HG03571 (cell line): ENCODE measurements at regions not wholly inside any gene's neighbourhood (a gene's known extent, or its start where the extent isn't known, plus 50 kb on each side); places are given as distances from the start of the nearest gene placed in this dataset.

Source experiments
- ATAC-seq: cut with Tn5 transposase; IDR thresholded peaks from one replicate; pipeline ENCODE4 v1.9.1; 2021; ENCODE audit not compliant: unreplicated experiment

DNA sequence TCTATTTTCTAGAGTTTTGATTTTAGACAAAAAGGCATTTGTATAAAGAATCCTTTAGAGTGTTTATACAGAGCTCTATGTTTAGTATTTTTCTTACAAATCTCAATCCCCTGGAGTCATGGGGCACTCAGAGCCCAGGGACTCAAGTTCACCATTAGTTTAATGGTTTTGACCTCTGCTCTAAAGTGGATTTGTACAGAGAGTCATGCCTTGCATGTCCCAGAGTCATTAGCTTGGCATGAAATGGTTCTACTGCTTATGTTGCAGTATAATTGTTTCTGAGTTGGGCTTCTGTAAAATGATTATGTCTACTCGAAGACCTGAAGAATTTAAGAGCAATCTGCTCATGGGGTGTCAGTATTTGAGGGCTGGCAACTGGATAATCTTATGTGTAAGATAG lies 406.2 kb downstream of the DLEU7 start:
- ATAC-seq: no peak

GRCh38 chr13:50438351-50438750 lies 405.1 kb downstream of the DLEU7 start:
- ATAC-seq: no peak

DNA sequence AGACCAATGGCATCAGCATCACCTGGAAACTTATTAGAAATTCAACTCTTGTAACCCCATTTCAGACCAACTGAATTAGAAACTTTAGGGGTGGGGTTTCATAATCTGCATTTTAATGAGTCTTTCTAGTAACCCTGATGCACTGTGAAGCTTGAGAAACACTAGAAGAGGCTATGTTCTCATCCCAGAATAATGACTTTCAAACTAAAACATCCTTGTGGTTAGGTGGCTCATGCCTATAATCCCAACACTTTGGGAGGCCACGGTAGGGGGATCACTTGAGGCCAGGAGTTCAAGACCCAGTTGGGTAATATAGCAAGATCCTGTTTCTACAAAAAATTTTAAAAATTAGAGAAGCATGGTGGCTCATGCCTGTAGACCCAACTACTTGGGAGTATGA lies 402.4 kb downstream of the DLEU7 start:
- ATAC-seq: no peak

DNA sequence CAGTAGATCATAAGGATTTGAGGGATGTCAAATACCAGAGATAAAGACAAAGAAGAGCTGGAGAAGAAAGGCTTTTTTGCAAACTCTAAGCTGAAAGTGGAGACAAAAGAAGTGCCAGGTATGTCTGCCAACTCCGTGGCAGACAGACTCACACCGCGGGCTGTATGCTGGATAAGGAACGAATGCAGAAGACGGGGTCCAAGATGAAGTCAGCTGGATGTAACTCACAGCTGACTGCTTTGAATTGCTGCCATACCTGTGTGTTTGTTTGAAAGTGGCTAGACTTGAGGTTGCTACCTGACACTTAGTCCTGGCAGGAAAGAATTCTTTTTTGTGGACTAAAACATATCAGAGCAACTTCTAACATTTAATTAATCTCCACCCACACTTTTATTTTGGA lies 398.8 kb downstream of the DLEU7 start:
- no peak for ATAC-seq

DNA sequence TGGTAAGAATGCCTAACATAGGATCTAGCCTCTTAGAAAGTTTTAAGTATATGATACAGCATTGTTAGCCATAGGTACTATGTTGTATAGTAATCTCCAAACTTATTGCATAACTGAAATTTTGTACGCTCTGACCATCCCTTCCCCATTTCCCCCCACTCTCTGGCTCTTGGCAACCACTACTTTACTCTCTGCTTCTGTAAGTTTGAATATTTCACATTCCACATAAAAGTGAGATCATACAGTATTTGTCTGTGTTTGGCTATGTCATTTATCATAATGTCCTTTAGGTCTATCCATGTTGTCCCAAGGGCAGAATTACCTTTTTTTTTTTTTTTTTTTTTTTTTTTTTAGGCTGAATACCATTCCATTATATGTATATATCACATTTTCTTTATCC lies 396.9 kb downstream of the DLEU7 start:
- no peak for ATAC-seq

DNA sequence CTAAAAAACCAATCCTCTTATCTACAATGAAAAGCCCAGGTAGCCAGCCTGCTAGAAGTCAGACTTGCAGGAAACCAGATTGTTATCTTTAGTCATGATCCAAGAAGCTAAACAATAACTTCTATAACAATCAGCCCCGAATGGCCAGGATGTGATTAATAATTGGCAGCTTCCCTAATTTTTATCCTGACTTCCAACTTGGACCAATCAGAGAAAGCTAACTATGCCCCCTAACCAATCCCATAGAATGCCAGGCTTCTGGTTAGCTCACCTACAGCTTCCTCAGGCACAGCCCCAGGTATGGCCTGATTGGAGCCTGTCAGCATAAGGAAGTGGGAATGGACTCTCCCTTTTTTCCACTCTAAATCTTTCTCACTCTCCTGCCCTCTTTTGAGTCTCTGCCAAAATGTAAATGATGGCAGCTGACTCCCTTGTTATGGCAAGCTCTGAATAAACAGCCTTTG lies 394.9 kb downstream of the DLEU7 start:
- no peak for ATAC-seq

- no peak for ATAC-seq
Observed at GRCh38 chr13:50449465-50449864, 394.0 kb downstream of the DLEU7 start.

DNA sequence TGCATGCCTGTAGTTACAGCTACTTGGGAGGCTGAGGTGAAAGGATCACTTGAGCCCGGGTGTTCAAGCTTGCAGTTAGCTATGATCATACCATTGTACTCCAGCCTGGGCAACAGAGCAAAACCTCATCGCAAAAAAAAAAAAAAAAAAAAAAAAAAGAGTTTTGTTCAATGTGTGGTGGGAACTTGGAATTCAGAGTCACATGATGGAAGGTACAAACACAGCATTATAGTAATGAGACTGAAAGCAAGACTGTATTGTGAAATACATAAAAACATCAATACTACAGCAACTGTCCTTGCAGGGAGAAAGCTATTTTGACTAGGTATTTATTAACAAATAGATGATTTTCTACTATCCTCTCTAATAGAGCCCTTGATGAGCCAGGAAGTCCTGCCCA lies 393.2 kb downstream of the DLEU7 start:
- no peak for ATAC-seq

DNA sequence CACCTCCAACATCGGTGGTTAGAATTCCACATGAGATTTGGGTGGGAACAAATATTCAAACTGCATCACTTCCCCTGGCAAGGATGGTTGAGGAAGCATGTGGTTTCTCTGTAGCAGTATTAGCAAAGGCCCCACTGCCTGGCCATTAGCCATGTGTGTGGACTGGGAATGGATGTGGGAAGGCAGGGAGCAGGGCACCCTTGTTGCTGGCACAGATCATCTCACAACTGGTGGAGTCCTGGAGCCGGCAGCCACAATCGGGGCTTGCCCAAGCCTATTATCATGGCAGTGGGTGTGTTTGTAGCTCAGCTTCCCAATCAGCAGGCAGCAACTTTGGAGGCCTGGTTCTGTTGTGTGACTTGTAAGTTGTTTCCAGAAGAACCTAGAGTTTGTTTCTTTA lies 391.9 kb downstream of the DLEU7 start:
- ATAC-seq: no peak

DNA sequence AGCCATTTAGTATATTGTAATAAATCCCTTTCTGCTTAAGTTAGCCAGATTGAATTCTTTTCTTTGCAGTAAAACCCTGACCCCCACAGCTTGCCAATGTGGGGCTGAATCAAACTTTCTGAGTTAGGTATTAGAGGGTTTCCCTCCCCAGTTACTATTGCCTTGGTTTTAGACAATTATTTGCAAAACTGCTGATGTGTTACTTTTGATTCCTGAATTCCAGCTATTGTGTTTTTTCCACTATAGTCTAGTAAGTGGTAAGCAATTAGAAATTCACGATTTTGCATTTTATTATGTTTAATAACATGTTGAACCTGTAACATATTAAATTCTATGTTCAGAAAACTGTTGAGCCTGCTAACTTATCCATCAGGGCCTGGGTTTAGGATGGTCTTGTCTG lies 391.5 kb downstream of the DLEU7 start:
- no peak for ATAC-seq

DNA sequence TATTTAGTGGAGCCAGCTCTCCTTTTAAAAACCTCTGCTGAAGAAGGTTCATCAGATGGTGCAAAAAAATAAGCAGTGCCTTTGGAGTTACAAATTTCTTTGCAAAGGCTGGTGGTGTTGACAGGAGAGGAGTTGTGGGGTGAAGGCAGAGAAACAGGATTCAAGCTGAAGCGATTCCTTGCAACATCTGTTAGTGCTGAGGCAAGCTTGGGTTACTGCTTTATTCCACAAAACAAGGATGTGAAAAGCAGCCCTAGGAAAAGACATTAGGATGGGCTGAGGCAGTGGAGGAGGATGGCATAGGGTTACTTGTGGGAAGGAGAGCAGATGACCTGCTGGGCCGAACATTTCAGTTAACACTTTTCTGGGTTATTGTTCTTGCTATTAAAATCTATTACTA lies 390.7 kb downstream of the DLEU7 start:
- no peak for ATAC-seq

DNA sequence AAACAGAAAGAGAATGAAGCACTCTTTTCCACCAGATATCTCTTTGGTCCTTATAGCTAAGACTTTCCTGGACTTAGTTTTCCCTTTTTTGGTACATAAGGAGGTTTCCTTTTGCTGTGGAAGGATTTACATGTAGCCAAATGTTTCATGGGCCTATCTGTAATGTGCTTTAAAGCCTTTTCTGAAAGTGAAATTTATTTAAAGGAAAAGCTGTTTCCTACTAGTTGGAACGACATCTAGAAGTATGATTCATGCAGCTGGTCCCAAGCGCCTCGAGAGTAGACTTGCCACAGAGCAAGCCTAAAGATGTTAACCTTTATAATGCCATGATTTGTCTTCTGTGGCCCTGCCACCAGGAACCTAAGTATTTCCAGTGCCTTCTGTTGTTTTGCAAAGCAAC lies 390.3 kb downstream of the DLEU7 start:
- ATAC-seq: no peak

DNA sequence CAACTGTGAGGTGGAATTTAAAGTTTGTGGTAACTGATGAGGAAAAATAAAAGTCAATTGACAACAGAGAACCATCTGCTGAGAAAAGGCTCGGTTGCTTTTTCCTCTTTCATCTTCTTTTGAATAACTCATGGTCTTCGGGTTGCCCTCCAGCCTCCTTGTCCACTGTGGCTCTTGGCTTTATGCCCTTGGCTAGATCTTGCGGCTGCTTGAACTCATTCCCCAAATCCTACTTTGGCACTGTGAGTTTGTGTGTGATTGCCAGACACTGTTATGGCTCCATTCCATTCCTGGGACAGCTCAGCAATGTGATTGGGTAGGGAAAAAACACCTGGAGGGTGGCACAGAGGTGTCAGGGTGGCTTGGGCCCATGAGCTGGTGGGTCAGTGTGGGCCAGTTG lies 387.4 kb downstream of the DLEU7 start:
- no peak for ATAC-seq

DNA sequence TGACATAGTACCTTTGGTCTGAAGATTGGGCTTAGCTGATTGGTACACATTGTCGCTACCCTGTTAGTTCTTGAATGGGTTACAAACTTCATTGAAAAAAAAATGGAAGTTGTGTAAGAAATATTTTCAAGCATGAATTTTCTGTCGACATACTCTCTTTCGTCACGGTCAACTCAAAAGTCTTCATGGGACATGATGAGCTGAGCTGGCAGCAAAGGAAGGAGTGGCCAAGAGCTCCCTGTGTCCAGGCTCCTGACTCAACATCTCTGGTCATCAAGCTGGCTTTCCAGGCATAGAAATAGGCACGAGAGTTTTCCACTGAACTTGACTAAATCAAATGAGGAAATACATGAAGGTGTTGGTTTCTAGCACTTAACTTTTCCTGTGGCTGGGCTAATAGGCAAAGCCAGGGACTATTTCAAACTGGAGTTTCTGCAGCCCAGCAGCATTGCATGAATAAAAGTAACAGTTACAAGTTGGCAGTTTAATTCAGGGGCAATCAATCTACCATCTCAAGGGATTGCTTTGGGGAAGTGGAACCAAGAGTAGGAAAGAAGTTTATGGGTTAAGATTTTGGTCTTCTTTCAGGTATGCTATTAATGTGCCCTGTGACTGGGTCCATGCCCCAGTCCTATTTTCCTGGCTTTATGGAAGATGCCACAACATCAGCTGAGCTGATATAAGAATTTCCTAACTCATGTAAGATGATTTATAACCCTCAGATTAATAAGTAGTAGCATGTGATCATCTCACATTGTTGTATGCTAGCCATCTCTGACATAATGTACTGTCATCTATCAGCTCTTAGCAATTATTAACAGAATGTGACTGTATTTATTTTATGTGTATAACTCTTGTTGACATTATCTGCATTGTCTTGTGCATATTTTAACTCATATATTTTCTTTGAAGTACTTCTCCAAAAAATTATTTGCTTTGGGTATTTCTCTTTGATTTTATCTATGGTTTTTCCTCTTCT lies 385.8 kb downstream of the DLEU7 start:
- ATAC-seq: no peak

DNA sequence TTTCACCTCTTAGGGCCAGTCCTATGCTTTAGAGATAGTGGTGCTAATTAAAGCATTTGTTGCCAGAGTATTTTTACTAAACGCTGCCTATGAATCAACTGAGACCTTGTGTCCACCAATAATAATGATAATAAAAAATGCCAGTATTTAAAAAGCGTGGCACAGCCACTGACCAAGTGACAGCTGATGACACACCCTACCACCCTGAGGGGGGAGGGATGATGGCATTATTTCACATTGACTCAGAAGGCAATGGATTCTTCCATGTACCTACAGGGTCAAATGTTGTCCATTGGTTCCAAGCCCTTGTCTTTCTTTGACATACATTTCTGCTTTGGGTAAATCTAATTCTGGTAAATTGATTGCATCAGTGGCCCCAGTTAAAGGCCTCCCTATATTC lies 384.4 kb downstream of the DLEU7 start:
- no peak for ATAC-seq

GRCh38 chr13:50459658-50460057 lies 383.8 kb downstream of the DLEU7 start:
- no peak for ATAC-seq

- no peak for ATAC-seq
Observed at GRCh38 chr13:50460358-50460757, 383.1 kb downstream of the DLEU7 start.

DNA sequence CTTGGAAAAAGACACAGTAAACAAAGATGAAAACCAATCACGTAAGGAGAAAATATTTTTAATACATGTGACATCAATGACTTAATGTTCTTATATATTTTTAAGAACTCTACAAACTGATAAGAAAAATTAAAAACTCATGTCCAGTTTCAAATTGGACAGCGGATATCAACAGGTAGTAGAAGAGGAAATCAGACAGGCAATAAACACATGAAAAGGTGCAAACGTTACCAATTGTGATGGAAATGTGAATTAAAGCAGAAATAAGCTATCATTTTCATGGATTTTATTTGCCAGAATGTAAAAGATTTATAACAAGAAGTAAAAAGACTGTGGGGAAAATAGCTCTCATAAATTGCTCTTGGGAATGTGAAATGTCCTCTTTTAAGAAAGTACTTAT lies 382.3 kb downstream of the DLEU7 start:
- no peak for ATAC-seq

- ATAC-seq: no peak
Observed at GRCh38 chr13:50463719-50464118, 379.8 kb downstream of the DLEU7 start.

GRCh38 chr13:50464349-50465251 lies 378.9 kb downstream of the DLEU7 start:
- ATAC-seq: no peak

GRCh38 chr13:50466456-50466855 lies 377.0 kb downstream of the DLEU7 start:
- ATAC-seq: no peak
